HEK293T (cell line): ENCODE measurements at regions not wholly inside any gene's neighbourhood (a gene's known extent, or its start where the extent isn't known, plus 50 kb on each side); places are given as distances from the start of the nearest gene placed in this dataset.
"Not testable (repeated sequence)": the region's sequence is repeated elsewhere in the genome, so short reads cannot be mapped to it uniquely, and the experiment has no call there.

Experiments used
- CTCF ChIA-PET: fragments of 350-600 bp; formaldehyde crosslinking; extraction: SDS; loops from one replicate; lab custom pipeline; 2021; ENCODE audit warnings: antibody characterized with exemption, inconsistent platforms; lab: Yijun Ruan, JAX
- POLR2A ChIA-PET: fragments of 350-600 bp; formaldehyde crosslinking; extraction: SDS; loops from one replicate; lab custom pipeline; 2020; ENCODE audit warnings: antibody characterized with exemption, inconsistent platforms; lab: Yijun Ruan, JAX
- DNase-seq: peaks from one replicate; pipeline ENCODE4 v3.0.0; 2012; ENCODE audit warnings: mixed read lengths; ENCODE audit errors: extremely low spot score
- ARNT ChIP-seq: fragments of 450-650 bp; IDR thresholded peaks from 2 replicates; pipeline ENCODE4 v1.6.1; 2017; ENCODE audit warnings: mild to moderate bottlenecking
- BHLHE40 ChIP-seq: fragments of 450-650 bp; IDR thresholded peaks from 2 replicates; pipeline ENCODE4 v1.6.1; 2016; ENCODE audit warnings: mild to moderate bottlenecking, moderate library complexity, borderline replicate concordance
- CTBP1 ChIP-seq: fragments of 450-650 bp; IDR thresholded peaks from 2 replicates; pipeline ENCODE4 v1.6.1; 2016; ENCODE audit warnings: borderline replicate concordance
- ELF4 ChIP-seq: fragments of 450-650 bp; IDR thresholded peaks from 2 replicates; pipeline ENCODE4 v1.6.1; 2017; ENCODE audit warnings: antibody characterized with exemption
- FOXA1 ChIP-seq: fragments of 450-650 bp; IDR thresholded peaks from 2 replicates; pipeline ENCODE4 v1.6.1; 2016; ENCODE audit warnings: mild to moderate bottlenecking
- FOXK2 ChIP-seq: fragments of 450-650 bp; IDR thresholded peaks from 2 replicates; pipeline ENCODE4 v1.6.1; 2016; ENCODE audit warnings: mild to moderate bottlenecking
- FOXM1 ChIP-seq: fragments of 450-650 bp; IDR thresholded peaks from 2 replicates; pipeline ENCODE4 v1.6.1; 2017; ENCODE audit warnings: mild to moderate bottlenecking, borderline replicate concordance
- HDGF ChIP-seq: fragments of 450-650 bp; IDR thresholded peaks from 2 replicates; pipeline ENCODE4 v1.6.1; 2017; ENCODE audit warnings: antibody characterized with exemption, borderline replicate concordance
- L3MBTL2 ChIP-seq: fragments of 450-650 bp; conservative IDR thresholded peaks from 2 replicates; pipeline ENCODE4 v1.6.1; 2016; ENCODE audit warnings: mild to moderate bottlenecking
- LEF1 ChIP-seq: fragments of 450-650 bp; IDR thresholded peaks from 2 replicates; pipeline ENCODE4 v1.6.1; 2017; ENCODE audit warnings: mild to moderate bottlenecking, borderline replicate concordance
- NFRKB ChIP-seq: fragments of 450-650 bp; IDR thresholded peaks from 2 replicates; pipeline ENCODE4 v1.6.1; 2016; ENCODE audit warnings: mild to moderate bottlenecking, moderate library complexity
- SP1 ChIP-seq: fragments of 450-650 bp; IDR thresholded peaks from 2 replicates; pipeline ENCODE4 v1.6.1; 2017
- SUZ12 ChIP-seq: fragments of 450-650 bp; IDR thresholded peaks from 2 replicates; pipeline ENCODE4 v1.6.1; 2016; ENCODE audit warnings: mild to moderate bottlenecking
- TARDBP ChIP-seq: fragments of 450-650 bp; IDR thresholded peaks from 2 replicates; pipeline ENCODE4 v1.6.1; 2016
- ZNF384 ChIP-seq: fragments of 450-650 bp; IDR thresholded peaks from 2 replicates; pipeline ENCODE4 v1.6.1; 2016
- TF ChIP-seq, protein P1 (sequence below): fragments of 450-650 bp; IDR thresholded peaks from 2 replicates; pipeline ENCODE4 v1.6.1; 2016

GRCh38 chr13:100961186-100961585 lies 286.6 kb upstream of the TMTC4 start:
- CTCF ChIA-PET, result no interaction called here
- TF ChIP-seq ELF4 (no peak), SUZ12 (no peak), HDGF (no peak), ZNF384 (no peak), FOXM1 (no peak), FOXA1 (no peak), CTBP1 (no peak), SP1 (no peak), L3MBTL2 (no peak), BHLHE40 (no peak), FOXK2 (no peak), TARDBP (no peak), NFRKB (no peak), ARNT (no peak), LEF1 (no peak)
- TF ChIP-seq, protein P1, sequence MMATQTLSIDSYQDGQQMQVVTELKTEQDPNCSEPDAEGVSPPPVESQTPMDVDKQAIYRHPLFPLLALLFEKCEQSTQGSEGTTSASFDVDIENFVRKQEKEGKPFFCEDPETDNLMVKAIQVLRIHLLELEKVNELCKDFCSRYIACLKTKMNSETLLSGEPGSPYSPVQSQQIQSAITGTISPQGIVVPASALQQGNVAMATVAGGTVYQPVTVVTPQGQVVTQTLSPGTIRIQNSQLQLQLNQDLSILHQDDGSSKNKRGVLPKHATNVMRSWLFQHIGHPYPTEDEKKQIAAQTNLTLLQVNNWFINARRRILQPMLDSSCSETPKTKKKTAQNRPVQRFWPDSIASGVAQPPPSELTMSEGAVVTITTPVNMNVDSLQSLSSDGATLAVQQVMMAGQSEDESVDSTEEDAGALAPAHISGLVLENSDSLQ, result no peak
- POLR2A ChIA-PET, result interaction anchor here (0.6 kb wide), 1 partner anchor 126 kb away, joined by 3 read pairs; no protein-coding TSS in a partner anchor
- DNase-seq, result no peak

DNA sequence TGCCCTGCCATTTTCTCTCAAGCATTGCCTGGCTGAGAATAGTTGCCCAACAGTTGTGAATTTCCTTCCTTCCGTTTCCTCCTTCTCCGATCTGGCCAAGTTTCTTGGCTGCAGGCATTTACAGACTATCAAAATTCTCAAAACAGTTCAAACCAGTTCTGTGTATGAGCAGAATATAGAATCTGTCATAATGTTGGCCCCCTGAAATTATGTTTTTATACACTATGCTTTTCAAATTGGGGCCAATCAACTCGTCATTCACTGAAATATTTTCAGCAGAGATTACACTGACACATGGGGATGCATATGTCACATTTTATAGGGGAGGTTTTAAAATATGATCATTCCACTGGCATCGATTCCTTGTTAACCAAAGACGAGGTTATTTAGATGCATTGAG lies 284.2 kb upstream of the TMTC4 start:
- no peak for DNase-seq
- ChIA-PET CTCF (no interaction called here), POLR2A (no interaction called here)
- TF ChIP-seq, protein P1, result no peak
- TF ChIP-seq SP1, result no peak
- no peak for TF ChIP-seq FOXA1
- TF ChIP-seq FOXM1, result no peak
- no peak for TF ChIP-seq CTBP1
- TF ChIP-seq SUZ12, result no peak
- TF ChIP-seq ARNT, result no peak
- TF ChIP-seq LEF1, result no peak
- no peak for TF ChIP-seq L3MBTL2
- TF ChIP-seq FOXK2, result no peak
- no peak for TF ChIP-seq ELF4
- TF ChIP-seq BHLHE40, result no peak
- no peak for TF ChIP-seq HDGF
- TF ChIP-seq NFRKB, result no peak
- TF ChIP-seq ZNF384, result no peak

GRCh38 chr13:100957741-100958140 lies 283.1 kb upstream of the TMTC4 start:
- CTCF ChIA-PET, result no interaction called here
- POLR2A ChIA-PET, result no interaction called here
- no peak for TF ChIP-seq FOXK2
- no peak for TF ChIP-seq SUZ12
- TF ChIP-seq ZNF384, result no peak
- no peak for TF ChIP-seq SP1
- TF ChIP-seq NFRKB, result no peak
- TF ChIP-seq TARDBP, result no peak
- no peak for TF ChIP-seq ELF4
- TF ChIP-seq CTBP1, result no peak
- TF ChIP-seq HDGF, result no peak
- no peak for TF ChIP-seq LEF1
- TF ChIP-seq FOXA1, result no peak
- no peak for TF ChIP-seq ARNT
- DNase-seq, result no peak

DNA sequence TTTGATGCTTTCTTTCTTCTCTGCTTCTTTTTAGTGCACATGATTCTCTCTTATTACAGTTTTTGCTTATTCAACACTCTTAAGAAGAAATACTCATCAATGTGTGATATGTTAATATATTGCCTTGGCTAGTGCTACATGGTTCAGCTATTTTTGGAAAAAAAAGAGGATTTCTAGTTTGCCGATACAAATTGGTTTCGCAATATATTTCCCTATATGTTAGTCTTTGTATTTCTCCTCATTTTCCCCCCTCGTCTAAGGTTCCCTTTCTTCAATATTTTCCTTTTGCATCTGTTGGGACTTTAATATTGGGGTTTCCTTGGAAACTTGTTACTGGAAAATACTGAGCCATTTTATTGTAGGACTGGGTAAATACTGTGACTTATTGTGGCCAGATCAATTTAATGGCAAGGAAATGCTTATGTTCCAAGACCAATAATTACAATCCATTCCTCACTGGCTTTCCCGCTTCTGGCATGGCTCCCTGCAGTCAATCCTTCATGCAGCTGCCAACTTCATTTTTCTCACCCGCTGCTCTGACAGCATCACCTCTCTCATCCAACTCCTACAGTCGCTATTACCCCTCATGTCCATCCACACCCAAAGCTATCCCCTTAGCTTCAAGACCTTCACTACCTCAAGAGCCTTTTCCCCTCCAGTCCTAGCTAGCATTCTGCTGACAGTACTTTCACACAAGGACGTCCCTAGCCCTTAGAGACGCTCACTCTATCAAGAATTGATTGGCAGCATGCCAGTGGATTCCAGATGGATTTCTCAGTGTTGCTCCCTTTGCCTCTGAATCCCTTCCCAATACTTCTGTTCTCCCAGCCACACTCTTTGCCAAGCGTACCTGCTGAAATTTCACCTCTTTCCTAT lies 280.1 kb upstream of the TMTC4 start:
- ChIA-PET POLR2A (no interaction called here), CTCF (no interaction called here)
- no peak for DNase-seq
- no peak for TF ChIP-seq SUZ12
- TF ChIP-seq, protein P1, result no peak

GRCh38 chr13:100951016-100951415 lies 276.4 kb upstream of the TMTC4 start:
- CTCF ChIA-PET, result no interaction called here
- POLR2A ChIA-PET, result no interaction called here
- TF ChIP-seq NFRKB, result no peak
- TF ChIP-seq ZNF384, result no peak
- no peak for TF ChIP-seq FOXA1
- no peak for TF ChIP-seq CTBP1
- no peak for TF ChIP-seq SUZ12
- TF ChIP-seq SP1, result no peak
- TF ChIP-seq HDGF, result no peak
- TF ChIP-seq ARNT, result no peak
- no peak for TF ChIP-seq BHLHE40
- no peak for TF ChIP-seq ELF4
- no peak for TF ChIP-seq LEF1
- TF ChIP-seq, protein P1, result no peak
- no peak for TF ChIP-seq FOXK2
- no peak for TF ChIP-seq L3MBTL2
- TF ChIP-seq FOXM1, result no peak
- no peak for TF ChIP-seq TARDBP
- DNase-seq, result no peak

DNA sequence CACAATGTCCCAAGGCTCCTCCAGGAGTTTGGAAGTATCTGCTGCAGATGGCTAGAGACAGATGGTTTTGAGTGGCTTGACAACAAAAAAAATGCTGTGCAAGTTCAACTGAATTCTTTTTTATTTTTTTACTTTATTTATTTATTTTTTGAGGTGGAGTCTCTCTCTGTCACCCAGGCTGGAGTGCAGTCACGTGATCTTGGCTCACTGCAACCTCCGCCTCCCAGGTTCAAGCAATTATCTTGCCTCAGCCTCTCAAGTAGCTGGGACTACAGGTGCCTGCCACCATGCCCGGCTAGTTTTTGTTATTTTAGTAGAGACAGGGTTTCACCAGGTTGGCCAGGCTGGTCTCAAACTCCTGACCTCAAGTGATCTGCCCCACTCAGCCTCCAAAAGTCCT lies 274.3 kb upstream of the TMTC4 start:
- DNase-seq, CTCF ChIA-PET, POLR2A ChIA-PET: not testable (repeated sequence)
